Astrocyte of the spinal cord (primary cell): ENCODE measurements at regions not wholly inside any gene's neighbourhood (a gene's known extent, or its start where the extent isn't known, plus 50 kb on each side); places are given as distances from the start of the nearest gene placed in this dataset.
A peak's percentile ranks its signal among the peaks of the same experiment; 100 is the strongest.

Experiments
- DNase-seq: peaks from one replicate; pipeline ENCODE4 v3.0.0; 2011; ENCODE audit warnings: low read depth, low spot score
- H3K4me3 ChIP-seq: 2 replicates; pipeline ENCODE4 v1.5.1; 2011; ENCODE audit warnings: low read depth, mild to moderate bottlenecking, low read length, moderate library complexity
- in situ Hi-C: cut with HindIII; loops from 2 replicates; pipeline ENCODE4 v1.10.0; 2017; ENCODE audit warnings: low sequenced_read_pairs
- TF ChIP-seq, protein P1 (sequence below): IDR thresholded peaks from 2 replicates; pipeline ENCODE4 v1.5.1; 2012; ENCODE audit warnings: low read depth, mild to moderate bottlenecking, low read length, inconsistent platforms

DNA sequence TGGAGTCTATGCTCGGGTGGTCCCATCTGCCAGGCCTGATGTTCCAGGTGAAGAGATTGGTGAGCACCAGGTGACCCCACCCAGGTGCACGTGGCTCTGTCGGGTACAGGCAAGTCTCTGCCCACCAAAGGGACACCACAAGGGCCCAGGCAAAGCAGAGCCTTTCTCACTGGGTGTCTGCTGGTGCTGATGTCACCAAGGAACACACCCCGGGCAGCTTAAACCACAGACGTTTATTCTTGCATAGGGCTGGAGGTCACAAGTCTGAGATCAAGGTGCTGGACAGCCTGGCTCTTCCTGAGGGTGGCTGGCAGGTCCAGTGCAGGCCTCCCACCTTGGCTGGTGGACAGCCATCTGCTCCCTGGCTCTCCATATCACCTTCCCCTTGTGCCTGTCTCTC, 100.7 kb upstream of the CD93 start:
- in situ Hi-C loops = no loop called here
- no peak for DNase-seq
- TF ChIP-seq, protein P1, sequence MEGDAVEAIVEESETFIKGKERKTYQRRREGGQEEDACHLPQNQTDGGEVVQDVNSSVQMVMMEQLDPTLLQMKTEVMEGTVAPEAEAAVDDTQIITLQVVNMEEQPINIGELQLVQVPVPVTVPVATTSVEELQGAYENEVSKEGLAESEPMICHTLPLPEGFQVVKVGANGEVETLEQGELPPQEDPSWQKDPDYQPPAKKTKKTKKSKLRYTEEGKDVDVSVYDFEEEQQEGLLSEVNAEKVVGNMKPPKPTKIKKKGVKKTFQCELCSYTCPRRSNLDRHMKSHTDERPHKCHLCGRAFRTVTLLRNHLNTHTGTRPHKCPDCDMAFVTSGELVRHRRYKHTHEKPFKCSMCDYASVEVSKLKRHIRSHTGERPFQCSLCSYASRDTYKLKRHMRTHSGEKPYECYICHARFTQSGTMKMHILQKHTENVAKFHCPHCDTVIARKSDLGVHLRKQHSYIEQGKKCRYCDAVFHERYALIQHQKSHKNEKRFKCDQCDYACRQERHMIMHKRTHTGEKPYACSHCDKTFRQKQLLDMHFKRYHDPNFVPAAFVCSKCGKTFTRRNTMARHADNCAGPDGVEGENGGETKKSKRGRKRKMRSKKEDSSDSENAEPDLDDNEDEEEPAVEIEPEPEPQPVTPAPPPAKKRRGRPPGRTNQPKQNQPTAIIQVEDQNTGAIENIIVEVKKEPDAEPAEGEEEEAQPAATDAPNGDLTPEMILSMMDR = no peak

DNA sequence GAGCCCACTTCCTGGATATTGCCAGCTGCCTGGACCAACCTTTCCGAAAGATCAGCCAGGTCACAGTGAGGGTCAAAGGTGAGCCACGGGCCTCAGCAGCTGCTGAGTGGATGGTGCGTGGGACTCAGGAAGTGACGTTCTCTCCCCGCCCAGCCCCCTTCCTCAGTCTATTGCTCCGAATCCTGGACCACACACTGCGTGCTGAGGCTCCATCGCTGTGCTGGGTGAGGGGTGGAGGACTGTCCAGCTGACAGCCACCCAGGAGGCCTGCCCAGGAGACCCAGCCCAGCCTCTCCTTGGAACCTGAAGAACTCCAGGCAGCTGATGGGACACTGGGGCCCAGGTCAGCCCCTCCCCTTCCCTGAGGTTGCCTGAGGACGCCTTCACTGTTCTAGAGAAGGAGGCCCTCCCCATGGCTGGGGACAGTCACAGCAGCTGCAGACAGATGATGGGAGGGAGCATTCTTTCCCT, 94.4 kb upstream of the CD93 start:
- TF ChIP-seq, protein P1 = no peak
- in situ Hi-C loops = no loop called here
- no peak for DNase-seq
- no peak overlapping the region for H3K4me3 ChIP-seq

More for the DNA sequence above, 100.7 kb upstream of the CD93 start:
- no peak overlapping the region for H3K4me3 ChIP-seq

DNA sequence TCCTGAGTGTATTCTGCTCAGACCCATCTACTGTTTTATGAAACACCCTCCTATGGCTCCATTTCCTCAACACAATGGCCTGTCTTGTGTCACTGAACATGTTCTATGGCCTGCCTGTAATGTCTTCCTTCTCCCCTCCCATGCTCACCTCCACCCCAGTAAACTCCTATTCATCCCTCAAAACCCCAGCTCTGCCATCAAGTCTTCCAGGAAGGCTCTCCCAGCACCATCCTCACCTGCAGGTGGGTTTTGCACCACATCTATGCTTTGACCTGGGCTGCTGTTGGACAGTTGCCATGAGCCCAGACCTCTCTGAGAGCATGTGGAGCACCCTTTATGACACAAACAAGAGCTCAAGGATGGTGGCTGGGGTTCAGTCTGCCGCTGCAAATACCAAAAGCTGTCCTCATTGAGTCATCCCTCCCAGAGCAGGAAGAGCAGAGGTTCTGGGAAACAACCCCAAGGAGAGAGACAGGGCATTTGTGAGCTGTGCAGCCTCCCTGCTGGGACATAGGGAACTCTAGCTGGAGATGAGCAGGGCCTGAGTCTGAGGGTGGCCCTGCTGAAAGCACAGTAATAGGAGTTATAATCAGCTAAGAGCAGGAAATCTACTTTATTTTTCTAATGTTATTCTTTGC, 93.8 kb upstream of the CD93 start:
- in situ Hi-C loops = no loop called here
- no peak overlapping the region for H3K4me3 ChIP-seq
- TF ChIP-seq, protein P1 = no peak
- DNase-seq = peak; percentile 79

DNA sequence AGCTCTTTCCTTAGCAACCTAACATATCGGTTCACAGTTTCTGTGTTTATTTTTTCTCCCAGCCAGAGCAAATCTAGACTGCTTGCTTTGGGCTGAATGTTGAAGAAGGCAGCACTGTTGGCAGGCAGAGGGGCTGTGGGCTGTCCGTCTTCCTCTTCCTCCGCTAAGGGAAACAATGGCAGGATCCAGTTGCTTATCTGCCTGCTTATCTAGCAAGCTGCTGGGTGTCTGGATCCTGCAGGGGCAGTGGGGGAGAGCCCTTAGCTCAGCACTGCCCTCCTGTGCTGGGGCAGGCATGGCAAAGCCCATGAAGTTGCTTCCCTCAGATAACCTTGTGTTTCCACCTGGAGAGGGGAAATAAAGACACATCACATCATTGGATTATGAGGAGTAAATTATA, 92.7 kb upstream of the CD93 start:
- H3K4me3 ChIP-seq = no peak overlapping the region
- peak; percentile 54 for DNase-seq
- in situ Hi-C loops = no loop called here
- TF ChIP-seq, protein P1 = no peak

DNA sequence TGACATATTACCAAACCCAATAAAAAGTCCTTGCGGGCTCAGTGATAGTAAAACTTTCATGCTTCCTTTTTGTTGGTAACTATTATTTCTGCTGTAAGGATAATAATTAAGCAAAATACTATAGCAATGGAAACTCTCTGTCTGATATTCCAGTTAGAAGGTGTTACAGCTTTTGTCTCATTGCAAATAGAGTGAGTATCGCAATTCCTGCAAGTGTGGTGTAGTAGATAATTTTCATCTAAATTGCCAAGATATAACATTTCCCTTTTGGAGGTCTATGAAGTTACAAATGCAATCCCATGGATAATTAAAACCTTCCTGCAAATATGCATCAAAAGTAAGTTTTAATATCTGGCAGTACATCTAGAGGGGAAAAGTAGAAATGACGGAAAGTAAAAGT, 88.7 kb upstream of the CD93 start:
- in situ Hi-C loops = no loop called here
- TF ChIP-seq, protein P1 = no peak
- no peak overlapping the region for H3K4me3 ChIP-seq
- DNase-seq = no peak

DNA sequence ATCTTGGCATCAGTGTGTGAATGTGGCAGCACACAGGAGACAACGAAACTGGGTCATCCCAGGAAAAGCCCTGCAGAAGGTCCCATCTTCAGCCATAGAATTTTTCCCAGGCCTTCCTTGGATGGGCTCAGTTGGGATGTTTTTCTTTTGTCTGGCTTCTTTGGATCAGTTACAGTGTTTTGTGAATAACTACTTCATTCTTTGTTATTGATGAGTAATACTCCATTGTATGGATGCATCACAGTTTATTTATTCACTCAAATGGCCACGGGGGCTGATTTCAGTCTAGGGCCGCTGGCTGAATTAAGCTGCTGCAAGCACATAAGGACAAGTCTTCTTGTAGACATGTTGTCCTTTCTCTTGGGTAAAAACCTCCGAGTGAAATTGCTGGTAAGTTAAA, 81.3 kb upstream of the CD93 start:
- in situ Hi-C loops = no loop called here
- H3K4me3 ChIP-seq = no peak overlapping the region
- peak; percentile 54 for DNase-seq
- TF ChIP-seq, protein P1 = no peak
